ENCODE measurements at regions not wholly inside any gene's neighbourhood (a gene's known extent, or its start where the extent isn't known, plus 50 kb on each side); places are given as distances from the start of the nearest gene placed in this dataset.
A peak's percentile ranks its signal among the peaks of the same experiment; 100 is the strongest.

GRCh38 chr11:19389787-19390303, 149.1 kb upstream of the E2F8 start:
- dilution Hi-C loops (cut with MboI; ENCODE audit: extremely low pct_ligation_motif_present, low sequenced_read_pairs) (no loop called here), intact Hi-C loops (cut with micrococcal nuclease) (no loop called here)
- H3K9me1 ChIP-seq (replicated peaks; ENCODE audit: control insufficient read depth, extremely low read depth, insufficient read depth, low read length) = no peaks in the 10 kb centered on the region
- TF ChIP-seq JUN (IDR thresholded peaks at IDR 0.05; ENCODE audit: borderline replicate concordance, insufficient read depth, insufficient read length, low read depth) (no peak), MAX (IDR thresholded peaks at IDR 0.05; ENCODE audit: insufficient read depth, insufficient read length) (no peak), GATA2 (IDR thresholded peaks at IDR 0.05; ENCODE audit: insufficient read depth, insufficient read length, low read depth, low read length) (no peak), EZH2 (IDR thresholded peaks at IDR 0.05; ENCODE audit: borderline replicate concordance, low read depth, low read length, severe bottlenecking) (no peak), POLR2A (IDR thresholded peaks at IDR 0.05; ENCODE audit: low read depth, low read length) (no peak), POLR2AphosphoS5 (IDR thresholded peaks at IDR 0.05; ENCODE audit: insufficient read depth, low read depth, low read length) (no peak), CTCF (IDR thresholded peaks at IDR 0.05; ENCODE audit: extremely low read depth in 1 of 2, insufficient read depth in 1 of 2, low read depth in 1 of 2, low read length in 2 of 2) (no peak), FOS (IDR thresholded peaks at IDR 0.05; ENCODE audit: borderline replicate concordance, insufficient read depth, low read length) (no peak), MYC (IDR thresholded peaks at IDR 0.05; ENCODE audit: low read depth, low read length) (no peak)
- no peak overlapping the region for H2AFZ ChIP-seq (ENCODE audit: low read depth, low read length)
- H3K27ac ChIP-seq (ENCODE audit: insufficient read depth, low read depth, low read length) = no peak overlapping the region
- ChIA-PET CTCF (interaction anchor here (1.6 kb wide), 1 partner anchor 21 kb away, joined by 4 read pairs; no protein-coding TSS in a partner anchor), POLR2A (no interaction called here)
- no peaks in the 10 kb centered on the region for H3K4me1 ChIP-seq (ENCODE audit: control insufficient read depth, extremely low read depth, insufficient read depth, low read length)
- H3K79me2 ChIP-seq (ENCODE audit: control insufficient read depth, insufficient read depth, low read length) = no peaks in the 10 kb centered on the region
- no peak overlapping the region for H3K4me3 ChIP-seq (replicated peaks in 1 of 3; ENCODE audit: insufficient read depth in 1 of 3, low read depth in 1 of 3, low read length in 3 of 3)
- no peak overlapping the region for H3K4me2 ChIP-seq (ENCODE audit: insufficient read depth, low read length)
- peak; percentile 32 for DNase-seq (ENCODE audit: low read depth, low spot score)
- no TSS peak for BruUV-seq (replicated peaks)
- no peak overlapping the region for H3K9ac ChIP-seq (replicated peaks; ENCODE audit: extremely low read depth, insufficient read depth, low read length)
- H3K9me3 ChIP-seq (replicated peaks; ENCODE audit: control insufficient read depth, insufficient read depth, low read length) = no peaks in the 10 kb centered on the region
- FAIRE-seq = no peak
- H3K36me3 ChIP-seq (ENCODE audit: control insufficient read depth in 2 of 2, extremely low read depth in 1 of 2, insufficient read depth in 2 of 2, low read length in 2 of 2) = no peaks in the 10 kb centered on the region
- H4K20me1 ChIP-seq (replicated peaks; ENCODE audit: control insufficient read depth, extremely low read depth, insufficient read depth, low read length) = no peaks in the 10 kb centered on the region
- no peaks in the 10 kb centered on the region for H3K27me3 ChIP-seq (ENCODE audit: control insufficient read depth in 2 of 2, insufficient read depth in 2 of 2, low read length in 2 of 2)

All from endothelial cell of umbilical vein (primary cell).